ENCODE measurements at regions not wholly inside any gene's neighbourhood (a gene's known extent, or its start where the extent isn't known, plus 50 kb on each side); places are given as distances from the start of the nearest gene placed in this dataset.
"Not testable (repeated sequence)": the region's sequence is repeated elsewhere in the genome, so short reads cannot be mapped to it uniquely, and the experiment has no call there.

DNA sequence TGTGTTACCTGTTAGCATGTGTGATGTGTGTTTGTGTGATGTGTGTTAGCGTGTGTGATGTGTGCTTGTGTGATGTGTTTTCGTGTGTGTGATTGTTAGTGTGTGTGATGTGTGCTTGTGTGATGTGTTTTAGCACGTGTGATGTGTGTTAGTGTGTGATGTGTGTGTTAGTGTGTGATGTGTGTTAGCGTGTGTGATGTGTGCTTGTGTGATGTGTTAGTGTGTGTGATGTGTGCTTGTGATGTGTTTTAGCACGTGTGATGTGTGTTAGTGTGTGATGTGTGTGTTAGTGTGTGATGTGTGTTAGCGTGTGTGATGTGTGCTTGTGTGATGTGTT lies 68.4 kb upstream of the CFAP46 start:
- TF ChIP-seq CTCF, EP300, POLR2A (IDR thresholded peaks at IDR 0.05): not testable (repeated sequence)
